GM21526 (cell line): ENCODE measurements at regions not wholly inside any gene's neighbourhood (a gene's known extent, or its start where the extent isn't known, plus 50 kb on each side); places are given as distances from the start of the nearest gene placed in this dataset.

Experiments used
- ATAC-seq: cut with Tn5 transposase; IDR thresholded peaks from one replicate; pipeline ENCODE4 v1.9.1; 2021; ENCODE audit warnings: moderate library complexity; ENCODE audit not compliant: unreplicated experiment, low FRiP score

GRCh38 chr15:35834866-35835265 is 288.9 kb upstream of the DPH6 start:
- no peak for ATAC-seq

GRCh38 chr15:35838424-35839111 is 292.6 kb upstream of the DPH6 start:
- no peak for ATAC-seq

GRCh38 chr15:35842631-35843030 is 296.7 kb upstream of the DPH6 start:
- ATAC-seq = no peak

- no peak for ATAC-seq
These were observed 297.5 kb upstream of the DPH6 start for GRCh38 chr15:35843498-35843897.

- no peak for ATAC-seq
These were observed 304.3 kb upstream of the DPH6 start for GRCh38 chr15:35850284-35850683.

- no peak for ATAC-seq
These were observed 305.5 kb upstream of the DPH6 start for GRCh38 chr15:35851491-35851890.

GRCh38 chr15:35852818-35853624 is 307.1 kb upstream of the DPH6 start:
- no peak for ATAC-seq

- ATAC-seq = no peak
These were observed 308.4 kb upstream of the DPH6 start for GRCh38 chr15:35854316-35854715.

GRCh38 chr15:35857567-35858226 is 311.7 kb upstream of the DPH6 start:
- ATAC-seq = no peak

- no peak for ATAC-seq
These were observed 312.7 kb upstream of the DPH6 start for GRCh38 chr15:35858707-35859106.

- ATAC-seq = no peak
These were observed 317.7 kb upstream of the DPH6 start for GRCh38 chr15:35863655-35864054.

- no peak for ATAC-seq
These were observed 321.4 kb upstream of the DPH6 start for GRCh38 chr15:35867356-35867755.

GRCh38 chr15:35871282-35871681 is 325.3 kb upstream of the DPH6 start:
- ATAC-seq = no peak

- ATAC-seq = no peak
These were observed 325.8 kb upstream of the DPH6 start for GRCh38 chr15:35871812-35872211.

GRCh38 chr15:35872577-35872976 is 326.6 kb upstream of the DPH6 start:
- no peak for ATAC-seq

- ATAC-seq = no peak
These were observed 328.4 kb upstream of the DPH6 start for GRCh38 chr15:35874260-35874905.

- no peak for ATAC-seq
These were observed 330.8 kb upstream of the DPH6 start for GRCh38 chr15:35876762-35877161.

GRCh38 chr15:35880896-35881295 is 334.9 kb upstream of the DPH6 start:
- no peak for ATAC-seq

GRCh38 chr15:35885870-35886269 is 339.9 kb upstream of the DPH6 start:
- no peak for ATAC-seq

- no peak for ATAC-seq
These were observed 340.8 kb upstream of the DPH6 start for GRCh38 chr15:35886765-35887164.

- ATAC-seq = no peak
These were observed 342.9 kb upstream of the DPH6 start for GRCh38 chr15:35888815-35889214.
